GM18508 (cell line): ENCODE measurements at regions not wholly inside any gene's neighbourhood (a gene's known extent, or its start where the extent isn't known, plus 50 kb on each side); places are given as distances from the start of the nearest gene placed in this dataset.

Source experiments
- ATAC-seq: cut with Tn5 transposase; IDR thresholded peaks from one replicate; pipeline ENCODE4 v1.9.1; 2021; ENCODE audit warnings: moderate number of reproducible peaks; ENCODE audit not compliant: insufficient read depth, unreplicated experiment

DNA sequence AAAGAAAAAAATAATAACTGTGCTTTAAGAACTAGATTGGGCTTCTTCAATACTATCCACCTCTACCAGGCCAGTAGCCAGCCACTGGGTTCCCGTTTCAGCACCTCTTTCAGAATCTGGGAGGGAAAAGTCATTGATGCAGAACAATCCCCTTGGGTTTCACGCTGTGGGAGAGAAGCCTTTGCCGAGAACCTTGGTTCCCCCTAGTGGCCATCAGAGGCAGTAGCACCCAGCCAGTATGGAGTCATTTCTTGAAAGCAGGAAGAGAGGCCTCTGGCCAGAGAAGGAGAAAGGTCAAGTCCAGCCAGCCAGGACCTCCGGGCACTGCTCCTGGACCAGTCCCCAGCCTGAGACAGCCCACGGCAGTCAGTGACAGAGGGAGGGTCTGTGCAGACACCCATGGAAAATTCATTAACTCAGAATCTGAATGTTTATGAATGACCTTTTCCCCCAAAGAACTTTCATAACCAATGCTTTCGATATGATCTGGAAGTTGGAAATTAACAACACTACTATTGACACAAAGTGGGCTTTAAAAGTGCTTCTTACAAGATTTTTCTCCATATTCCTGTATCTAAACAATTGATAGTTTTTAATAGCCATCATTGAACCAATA lies 51.2 kb upstream of the CDH5 start:
- ATAC-seq, result peak; percentile 88

DNA sequence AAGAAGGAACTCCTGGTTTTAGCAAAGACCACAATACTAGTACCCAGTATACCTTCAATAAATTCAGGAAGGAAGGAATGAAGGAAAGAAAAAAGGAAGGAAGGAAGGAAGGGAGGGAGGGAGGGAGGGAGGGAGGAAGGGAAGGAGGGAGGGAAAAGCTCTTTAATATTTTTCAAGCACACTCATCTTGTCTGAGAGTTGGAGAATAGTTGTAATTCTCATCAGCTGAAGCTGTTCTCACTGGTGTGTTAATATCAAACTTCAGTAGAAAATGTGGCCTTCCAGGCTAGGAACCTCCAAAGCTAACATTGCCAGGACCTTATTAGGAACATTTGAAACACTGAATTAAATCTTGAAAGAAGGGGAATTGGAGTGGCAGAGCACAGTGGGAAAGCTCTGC lies 55.2 kb upstream of the CDH5 start:
- ATAC-seq, result no peak

- ATAC-seq, result no peak
Observed at GRCh38 chr16:66309215-66309807, 57.2 kb upstream of the CDH5 start.

DNA sequence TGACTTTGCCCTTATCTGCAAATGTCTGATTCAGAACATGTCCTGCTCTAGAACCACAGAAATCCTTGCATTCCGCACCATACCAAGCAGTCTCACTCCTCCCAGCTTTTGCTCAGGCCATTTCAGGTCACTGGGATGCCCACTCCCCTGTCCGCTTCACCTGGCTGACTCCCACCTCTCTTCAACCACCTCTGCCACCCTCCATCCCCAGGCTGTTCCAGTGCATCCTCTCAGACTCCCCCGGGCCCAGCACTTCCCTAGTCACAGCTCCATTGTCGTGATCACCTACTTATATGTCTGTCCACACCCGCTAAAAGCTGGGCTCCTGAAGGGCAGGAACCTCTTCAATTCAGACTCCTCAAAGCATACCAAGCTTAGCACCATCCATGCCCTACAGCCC lies 58.4 kb upstream of the CDH5 start:
- no peak for ATAC-seq

DNA sequence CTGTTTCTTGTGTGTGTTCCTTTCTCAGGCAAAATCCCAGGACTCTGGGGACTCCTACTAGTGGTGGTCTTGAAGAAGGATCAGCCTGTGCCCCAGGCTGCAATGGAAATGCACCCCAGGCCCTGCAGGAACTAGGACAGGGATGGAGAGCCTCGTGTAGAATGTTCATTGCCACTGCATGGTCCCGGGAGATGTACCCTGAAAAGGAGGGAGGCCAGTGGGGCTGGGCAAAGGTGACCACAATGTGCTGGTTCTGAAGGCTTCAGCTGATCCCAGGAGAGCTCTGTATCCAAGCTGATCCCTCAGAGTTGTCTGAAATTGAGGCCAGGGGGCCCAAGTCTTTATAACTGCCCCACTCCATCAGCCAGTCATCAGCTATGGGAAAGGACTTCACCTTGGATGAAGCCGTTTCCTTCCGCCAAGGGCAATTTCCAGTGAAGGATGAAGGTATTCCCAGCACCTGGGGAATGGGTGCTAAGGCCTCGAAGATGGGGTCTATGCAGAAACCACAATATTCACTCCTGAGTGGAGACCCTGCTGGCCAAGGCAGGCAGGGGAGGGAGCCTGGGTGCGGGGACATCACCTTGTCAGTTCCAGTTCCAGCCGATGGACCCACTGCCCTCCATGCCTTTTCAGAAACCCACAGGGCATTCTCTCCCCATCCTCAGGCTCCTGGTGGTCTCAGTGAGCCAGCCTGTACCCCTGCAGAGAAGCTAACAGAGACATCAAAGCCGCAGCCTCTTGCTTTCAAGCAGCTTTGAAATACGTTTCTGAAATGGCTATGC lies 59.9 kb upstream of the CDH5 start:
- no peak for ATAC-seq

DNA sequence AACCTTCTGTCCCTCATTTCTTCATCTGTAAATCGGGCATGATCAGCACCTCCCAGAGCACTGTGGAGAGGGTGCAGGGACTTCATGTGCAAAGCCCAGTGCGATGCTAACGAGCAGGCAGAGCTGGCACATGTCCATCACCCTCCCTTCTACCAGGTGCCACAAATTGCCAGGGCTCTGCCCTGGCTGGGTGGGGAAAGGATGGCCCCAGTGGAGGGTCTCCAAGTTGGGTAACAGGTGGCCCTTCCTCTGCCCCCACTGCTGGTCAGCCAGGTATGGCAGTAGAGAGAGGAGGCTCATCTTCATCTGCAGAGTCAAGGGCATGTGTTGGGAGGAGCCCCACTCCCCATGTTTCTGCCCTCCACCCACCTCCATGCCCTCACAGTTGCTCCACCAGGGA lies 61.5 kb upstream of the CDH5 start:
- ATAC-seq, result no peak

GRCh38 chr16:66304151-66304550 lies 62.3 kb upstream of the CDH5 start:
- ATAC-seq, result no peak

- ATAC-seq, result no peak
Observed at GRCh38 chr16:66300501-66300900, 66.0 kb upstream of the CDH5 start.

GRCh38 chr16:66300037-66300436 lies 66.5 kb upstream of the CDH5 start:
- ATAC-seq, result no peak

- ATAC-seq, result no peak
Observed at GRCh38 chr16:66299349-66299748, 67.1 kb upstream of the CDH5 start.

DNA sequence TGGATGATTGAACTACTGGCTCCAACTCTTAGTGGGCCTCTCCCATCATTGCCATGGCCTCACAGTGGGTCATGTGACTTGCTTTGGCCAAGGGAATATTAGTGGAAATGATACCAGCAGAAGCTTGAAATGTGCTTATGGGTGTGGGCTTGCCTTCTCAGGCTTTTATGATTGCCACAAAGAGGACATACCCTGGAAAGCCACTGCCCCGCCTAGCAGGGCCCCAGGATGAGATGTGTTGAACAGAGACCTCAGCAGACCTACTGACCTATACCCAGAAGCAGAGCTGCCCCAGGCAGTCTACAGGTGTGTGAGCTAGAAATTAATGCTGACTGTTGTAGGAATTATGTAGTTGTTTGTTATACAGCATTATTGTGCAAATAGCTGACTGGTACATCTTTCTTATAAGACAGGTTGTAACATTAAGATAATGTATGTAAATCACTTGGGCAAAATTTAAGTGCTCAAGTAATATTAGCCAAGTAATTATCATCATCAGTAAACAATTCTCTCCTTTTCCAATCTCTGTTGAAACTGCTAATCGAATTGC lies 67.8 kb upstream of the CDH5 start:
- ATAC-seq, result no peak

- ATAC-seq, result no peak
Observed at GRCh38 chr16:66298006-66298405, 68.5 kb upstream of the CDH5 start.

DNA sequence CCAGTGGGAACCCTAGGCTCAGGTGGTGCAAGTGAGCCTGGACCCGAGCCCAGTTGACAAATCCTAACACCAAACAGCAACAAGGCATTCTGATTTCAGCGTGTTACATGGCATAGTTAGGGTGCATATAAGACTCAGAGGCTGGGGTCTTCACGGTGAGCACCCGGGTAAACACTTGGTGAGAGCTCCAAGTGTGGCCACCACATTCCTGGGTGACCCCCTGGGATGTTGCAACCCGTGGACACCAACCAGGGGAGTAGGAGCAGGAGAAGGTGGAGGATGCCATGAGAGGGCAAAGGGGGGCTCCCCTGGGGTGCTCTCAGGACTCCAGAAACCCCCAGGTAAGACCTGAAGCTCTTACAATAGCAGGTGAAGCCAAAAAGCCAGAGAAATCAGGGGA lies 69.9 kb upstream of the CDH5 start:
- ATAC-seq, result no peak

GRCh38 chr16:66295761-66296546 lies 70.5 kb upstream of the CDH5 start:
- no peak for ATAC-seq

DNA sequence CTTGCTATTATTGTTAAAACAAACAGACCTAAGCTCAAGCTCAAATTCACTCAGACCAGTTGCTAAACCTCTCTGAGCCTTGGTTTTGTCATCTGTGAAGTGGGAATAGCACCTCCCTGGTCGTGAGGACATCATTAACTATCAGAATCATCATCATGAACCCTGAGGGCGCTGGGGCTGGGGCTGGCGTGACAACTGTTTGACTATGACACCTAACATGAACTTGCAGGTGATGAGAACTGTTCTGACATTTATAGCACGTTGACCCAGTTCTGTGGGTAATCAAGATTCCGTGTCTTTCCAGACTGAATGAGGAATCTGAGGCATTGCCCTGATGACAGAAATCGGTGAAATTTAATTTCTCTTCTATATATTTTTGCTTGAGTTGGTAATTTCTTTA lies 71.3 kb upstream of the CDH5 start:
- ATAC-seq, result no peak

DNA sequence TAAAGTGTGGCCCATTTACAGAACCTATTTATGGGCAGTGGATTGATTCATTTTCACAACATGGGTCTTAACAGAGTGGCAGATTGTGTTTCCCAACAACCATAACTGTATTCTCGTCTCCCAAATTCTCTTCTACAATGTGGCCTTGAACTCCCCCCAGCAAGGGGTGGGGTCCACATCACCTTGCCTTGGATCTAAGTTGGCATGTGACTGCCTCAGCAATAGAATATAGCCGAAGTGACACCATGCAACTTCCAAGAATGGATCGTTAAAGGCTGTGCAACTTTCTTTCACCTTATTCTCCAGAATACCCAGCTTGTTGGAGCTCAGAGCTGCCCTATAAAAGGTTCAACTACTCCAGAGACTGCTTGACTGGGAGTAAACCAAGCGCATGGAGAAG lies 72.0 kb upstream of the CDH5 start:
- no peak for ATAC-seq

DNA sequence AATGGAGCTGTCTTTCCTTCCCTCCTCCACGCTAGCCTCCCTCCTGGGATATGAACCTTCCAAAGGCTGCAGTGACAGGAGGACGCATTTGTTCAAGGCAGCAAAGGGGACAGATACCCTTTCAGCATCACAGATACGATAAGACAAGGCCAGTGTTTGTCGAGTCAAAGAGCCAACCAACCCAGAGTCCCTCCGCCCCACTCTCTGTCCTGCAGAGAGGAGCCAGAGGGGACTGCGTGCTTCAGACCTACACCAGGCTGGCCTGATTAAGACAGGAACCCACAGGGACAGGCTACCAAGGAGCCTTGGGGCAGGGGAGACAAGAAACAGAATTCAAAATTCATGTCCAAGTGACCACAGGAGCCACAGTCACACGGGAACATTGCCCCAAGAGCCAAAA lies 72.6 kb upstream of the CDH5 start:
- no peak for ATAC-seq

DNA sequence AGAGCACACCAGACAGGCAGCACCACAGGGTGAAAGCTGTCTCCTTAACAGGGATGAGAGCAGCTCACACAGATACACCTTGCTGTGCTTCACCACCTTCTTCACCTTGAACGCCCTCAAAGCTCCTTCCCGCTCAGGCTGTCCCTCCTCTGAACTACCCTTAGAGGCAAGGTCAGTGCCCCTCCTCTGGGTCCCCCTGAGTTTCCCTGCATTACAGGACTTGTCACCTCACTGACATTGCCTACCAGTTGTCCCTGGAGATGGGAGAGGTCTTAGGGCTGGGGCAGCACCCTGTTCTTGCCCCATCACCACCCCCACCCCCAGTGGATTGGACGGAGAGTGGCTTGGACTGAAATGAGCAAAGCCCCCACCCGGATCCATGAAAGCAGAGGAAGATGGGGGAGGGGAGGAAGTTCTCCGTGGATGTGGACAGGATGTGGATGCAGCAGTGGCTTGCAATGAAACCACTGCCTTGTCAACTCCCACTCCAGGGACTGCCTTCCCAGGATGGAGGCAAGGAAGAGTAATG lies 73.2 kb upstream of the CDH5 start:
- ATAC-seq, result no peak

GRCh38 chr16:66292241-66292935 lies 74.1 kb upstream of the CDH5 start:
- ATAC-seq, result no peak

GRCh38 chr16:66291833-66292232 lies 74.7 kb upstream of the CDH5 start:
- no peak for ATAC-seq
